Hepatocyte (in vitro differentiated cells): ENCODE measurements at regions not wholly inside any gene's neighbourhood (a gene's known extent, or its start where the extent isn't known, plus 50 kb on each side); places are given as distances from the start of the nearest gene placed in this dataset.

ENCODE experiments used
- DNase-seq: peaks from one replicate; pipeline ENCODE4 v3.0.0-alpha.2; 2016; ENCODE audit warnings: low spot score
- H2AFZ ChIP-seq: fragments of 200-600 bp; sonication (generic); 2 replicates; pipeline ENCODE4 v1.6.0; 2016; ENCODE audit warnings: antibody characterized with exemption, mild to moderate bottlenecking
- H3K27ac ChIP-seq: fragments of 200-600 bp; sonication (generic); 2 replicates; pipeline ENCODE4 v1.5.1; 2016; ENCODE audit warnings: mild to moderate bottlenecking
- H3K27me3 ChIP-seq: fragments of 200-600 bp; sonication (generic); 2 replicates; pipeline ENCODE4 v1.6.1; 2016
- H3K36me3 ChIP-seq: fragments of 200-600 bp; sonication (generic); replicated peaks from 2 replicates; pipeline ENCODE4 v1.5.1; 2016; ENCODE audit warnings: low read depth; ENCODE audit not compliant: insufficient read depth
- H3K4me1 ChIP-seq: fragments of 200-600 bp; sonication (generic); 2 replicates; pipeline ENCODE4 v1.5.1; 2016; ENCODE audit warnings: mild to moderate bottlenecking, moderate library complexity; ENCODE audit not compliant: insufficient read depth
- H3K4me2 ChIP-seq: fragments of 200-600 bp; sonication (generic); 2 replicates; pipeline ENCODE4 v1.6.0; 2016
- H3K4me3 ChIP-seq: fragments of 200-600 bp; sonication (generic); 2 replicates; pipeline ENCODE4 v1.5.1; 2016; ENCODE audit warnings: mild to moderate bottlenecking
- H3K79me2 ChIP-seq: fragments of 200-600 bp; sonication (generic); 2 replicates; pipeline ENCODE4 v1.6.0; 2017; ENCODE audit warnings: mild to moderate bottlenecking
- H3K9me2 ChIP-seq: fragments of 200-600 bp; sonication (generic); replicated peaks from 2 replicates; pipeline ENCODE4 v1.6.0; 2017; ENCODE audit warnings: mild to moderate bottlenecking; ENCODE audit not compliant: insufficient read depth
- H3K9me3 ChIP-seq: fragments of 200-600 bp; sonication (generic); 2 replicates; pipeline ENCODE4 v1.5.1; 2016; ENCODE audit warnings: low read depth, mild to moderate bottlenecking
- H4K20me1 ChIP-seq: fragments of 200-600 bp; sonication (generic); 2 replicates; pipeline ENCODE4 v1.6.0; 2016; ENCODE audit warnings: mild to moderate bottlenecking; ENCODE audit not compliant: insufficient read depth, poor library complexity, severe bottlenecking
- CTCF ChIP-seq: fragments of 200-600 bp; sonication (generic); IDR thresholded peaks from 2 replicates; pipeline ENCODE4 v1.5.1; 2016; ENCODE audit warnings: antibody characterized with exemption, mild to moderate bottlenecking; ENCODE audit not compliant: poor library complexity
- EZH2 ChIP-seq: fragments of 200-600 bp; sonication (generic); IDR thresholded peaks from 2 replicates; pipeline ENCODE4 v1.6.1; 2016; ENCODE audit warnings: antibody characterized with exemption, mild to moderate bottlenecking, borderline replicate concordance
- EZH2phosphoT487 ChIP-seq: fragments of 200-600 bp; sonication (generic); IDR thresholded peaks from one replicate; pipeline ENCODE4 v1.6.1; 2018; ENCODE audit warnings: antibody characterized with exemption, mild to moderate bottlenecking, low read depth, moderate library complexity; ENCODE audit not compliant: unreplicated experiment, severe bottlenecking
- WGBS: methylation state at CpG from one replicate; pipeline ENCODE4 v1.1.6; 2016; ENCODE audit warnings: low lambda C conversion rate; ENCODE audit errors: missing lambda C conversion rate; 5-methylcytosine and 5-hydroxymethylcytosine counted together

- no peaks in the 10 kb centered on the region for H4K20me1 ChIP-seq
- no peak overlapping the region for H3K4me2 ChIP-seq
- no peak for DNase-seq
- H3K9me2 ChIP-seq, result no peaks in the 10 kb centered on the region
- no peaks in the 10 kb centered on the region for H3K79me2 ChIP-seq
- H3K27me3 ChIP-seq, result no peaks in the 10 kb centered on the region
- H3K36me3 ChIP-seq, result no peaks in the 10 kb centered on the region
- no peak overlapping the region for H3K4me3 ChIP-seq
- 65% methylated on average over 2 of the region's 2 CpGs for WGBS
- H2AFZ ChIP-seq, result no peak overlapping the region
- no peaks in the 10 kb centered on the region for H3K9me3 ChIP-seq
- H3K4me1 ChIP-seq, result peaks cover 4% of the 10 kb centered on the region
- no peak for TF ChIP-seq CTCF
- no peak for TF ChIP-seq EZH2
- TF ChIP-seq EZH2phosphoT487, result no peak
- no peak overlapping the region for H3K27ac ChIP-seq
Measured at GRCh38 chr4:27366104-27366823, 505.6 kb downstream of the STIM2 start.

- H3K4me1 ChIP-seq, result no peaks in the 10 kb centered on the region
- 80% methylated on average over 1 of the region's 1 CpG for WGBS
- no peaks in the 10 kb centered on the region for H3K36me3 ChIP-seq
- H3K4me3 ChIP-seq, result no peak overlapping the region
- H3K4me2 ChIP-seq, result no peak overlapping the region
- H3K9me2 ChIP-seq, result no peaks in the 10 kb centered on the region
- H2AFZ ChIP-seq, result no peak overlapping the region
- no peaks in the 10 kb centered on the region for H3K9me3 ChIP-seq
- H3K27me3 ChIP-seq, result no peaks in the 10 kb centered on the region
- no peak overlapping the region for H3K27ac ChIP-seq
- no peak for TF ChIP-seq CTCF
- TF ChIP-seq EZH2, result no peak
- no peak for TF ChIP-seq EZH2phosphoT487
- H4K20me1 ChIP-seq, result no peaks in the 10 kb centered on the region
- DNase-seq, result no peak
- H3K79me2 ChIP-seq, result no peaks in the 10 kb centered on the region
Measured at GRCh38 chr4:27368781-27369180, 508.1 kb downstream of the STIM2 start.

- no peaks in the 10 kb centered on the region for H4K20me1 ChIP-seq
- H3K79me2 ChIP-seq, result no peaks in the 10 kb centered on the region
- DNase-seq, result no peak
- H3K9me2 ChIP-seq, result no peaks in the 10 kb centered on the region
- no peak overlapping the region for H3K27ac ChIP-seq
- H3K9me3 ChIP-seq, result no peaks in the 10 kb centered on the region
- no peaks in the 10 kb centered on the region for H3K36me3 ChIP-seq
- H2AFZ ChIP-seq, result no peak overlapping the region
- 90% methylated on average over 4 of the region's 4 CpGs for WGBS
- no peak overlapping the region for H3K4me2 ChIP-seq
- H3K4me3 ChIP-seq, result no peak overlapping the region
- no peaks in the 10 kb centered on the region for H3K4me1 ChIP-seq
- no peak for TF ChIP-seq CTCF
- TF ChIP-seq EZH2phosphoT487, result no peak
- H3K27me3 ChIP-seq, result no peaks in the 10 kb centered on the region
Measured at GRCh38 chr4:27381815-27382214, 521.2 kb downstream of the STIM2 start.

GRCh38 chr4:27387711-27388110 lies 527.1 kb downstream of the STIM2 start:
- no peaks in the 10 kb centered on the region for H3K27me3 ChIP-seq
- H4K20me1 ChIP-seq, result no peaks in the 10 kb centered on the region
- H3K36me3 ChIP-seq, result no peaks in the 10 kb centered on the region
- no peaks in the 10 kb centered on the region for H3K4me1 ChIP-seq
- no peak for TF ChIP-seq CTCF
- no peak for TF ChIP-seq EZH2phosphoT487
- no peak for TF ChIP-seq EZH2
- H3K27ac ChIP-seq, result no peak overlapping the region
- no peaks in the 10 kb centered on the region for H3K79me2 ChIP-seq
- no peak overlapping the region for H3K4me3 ChIP-seq
- no peak for DNase-seq
- WGBS, result 62% methylated on average over 1 of the region's 1 CpG
- no peaks in the 10 kb centered on the region for H3K9me3 ChIP-seq
- H3K9me2 ChIP-seq, result no peaks in the 10 kb centered on the region
- H2AFZ ChIP-seq, result no peak overlapping the region
- no peak overlapping the region for H3K4me2 ChIP-seq
